HG03439 (cell line): ENCODE measurements at regions not wholly inside any gene's neighbourhood (a gene's known extent, or its start where the extent isn't known, plus 50 kb on each side); places are given as distances from the start of the nearest gene placed in this dataset.
"Not testable (repeated sequence)": the region's sequence is repeated elsewhere in the genome, so short reads cannot be mapped to it uniquely, and the experiment has no call there.

Source experiments
- ATAC-seq: cut with Tn5 transposase; IDR thresholded peaks from one replicate; pipeline ENCODE4 v1.9.1; 2021; ENCODE audit warnings: mild to moderate bottlenecking, moderate library complexity; ENCODE audit not compliant: unreplicated experiment

DNA sequence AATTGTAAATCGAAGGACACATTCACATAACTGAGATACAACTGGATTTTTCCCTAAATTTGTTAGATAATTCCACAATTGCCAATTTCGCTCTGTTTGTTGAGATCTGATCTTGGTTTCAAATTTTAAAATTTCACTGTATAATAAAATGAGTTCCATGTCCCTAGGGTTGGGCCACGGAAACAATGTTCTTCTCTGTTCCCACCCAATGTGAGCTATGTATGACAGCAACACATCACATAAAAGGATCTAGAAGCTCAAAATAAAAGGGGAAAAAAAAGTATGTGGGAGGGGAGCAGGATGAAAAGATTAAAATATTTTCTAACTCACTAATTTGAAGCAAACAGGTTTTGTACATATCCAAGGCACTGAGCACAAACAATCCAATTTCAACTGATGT, 287.8 kb upstream of the MKLN1 start:
- ATAC-seq: no peak

DNA sequence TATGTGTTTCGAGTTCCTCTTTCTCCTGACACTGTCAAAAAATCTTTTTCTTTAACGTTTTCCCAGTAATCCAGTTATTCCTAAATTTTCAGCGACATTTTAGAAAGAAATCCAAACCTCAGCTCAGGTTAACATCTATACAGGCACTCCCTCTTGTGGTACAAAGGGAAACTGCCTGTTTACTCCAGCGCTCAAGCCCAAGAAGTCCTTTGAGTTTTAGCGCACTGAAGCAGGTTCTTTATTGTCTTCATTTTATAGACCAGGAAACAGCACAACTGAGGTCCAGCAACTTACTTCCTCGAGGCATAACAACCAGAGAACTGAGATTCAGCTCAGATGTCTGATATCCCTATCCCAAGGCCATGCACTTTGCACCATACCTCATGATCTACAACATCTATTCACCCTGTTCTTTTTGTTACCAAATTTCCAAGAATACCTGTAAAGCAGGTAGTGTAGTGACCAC, 287.2 kb upstream of the MKLN1 start:
- peak; percentile 47 for ATAC-seq

DNA sequence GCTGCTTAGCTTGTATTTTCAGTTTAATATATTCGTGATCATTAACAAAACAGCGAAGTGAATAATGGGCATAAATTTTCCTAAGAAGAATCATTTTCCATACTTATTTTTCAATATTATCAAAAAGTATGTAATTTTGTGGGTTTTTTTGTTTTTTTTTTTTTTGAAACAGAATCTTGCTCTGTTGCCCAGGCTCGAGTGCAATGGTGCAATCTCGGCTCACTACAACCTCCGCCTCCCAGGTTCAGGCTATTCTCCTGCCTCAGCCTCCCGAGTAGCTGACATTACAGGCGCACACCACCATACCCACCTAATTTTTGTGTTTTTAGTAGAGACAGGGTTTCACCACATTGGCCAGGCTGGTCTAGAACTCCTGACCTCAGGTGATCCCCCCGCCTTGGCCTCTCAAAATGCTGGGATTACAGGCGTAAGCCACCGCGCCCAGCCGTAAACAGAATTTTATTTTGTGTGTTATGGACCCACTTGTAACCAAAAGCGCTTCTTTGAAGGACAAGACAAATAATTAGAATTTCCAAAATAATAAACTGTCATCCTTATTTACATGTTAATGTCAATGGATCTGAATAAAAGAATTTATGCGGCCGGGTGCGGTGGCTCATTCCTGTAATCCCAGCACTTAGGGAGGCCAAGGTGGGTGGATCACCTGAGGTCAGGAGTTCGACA, 286.5 kb upstream of the MKLN1 start:
- not testable (repeated sequence) for ATAC-seq

DNA sequence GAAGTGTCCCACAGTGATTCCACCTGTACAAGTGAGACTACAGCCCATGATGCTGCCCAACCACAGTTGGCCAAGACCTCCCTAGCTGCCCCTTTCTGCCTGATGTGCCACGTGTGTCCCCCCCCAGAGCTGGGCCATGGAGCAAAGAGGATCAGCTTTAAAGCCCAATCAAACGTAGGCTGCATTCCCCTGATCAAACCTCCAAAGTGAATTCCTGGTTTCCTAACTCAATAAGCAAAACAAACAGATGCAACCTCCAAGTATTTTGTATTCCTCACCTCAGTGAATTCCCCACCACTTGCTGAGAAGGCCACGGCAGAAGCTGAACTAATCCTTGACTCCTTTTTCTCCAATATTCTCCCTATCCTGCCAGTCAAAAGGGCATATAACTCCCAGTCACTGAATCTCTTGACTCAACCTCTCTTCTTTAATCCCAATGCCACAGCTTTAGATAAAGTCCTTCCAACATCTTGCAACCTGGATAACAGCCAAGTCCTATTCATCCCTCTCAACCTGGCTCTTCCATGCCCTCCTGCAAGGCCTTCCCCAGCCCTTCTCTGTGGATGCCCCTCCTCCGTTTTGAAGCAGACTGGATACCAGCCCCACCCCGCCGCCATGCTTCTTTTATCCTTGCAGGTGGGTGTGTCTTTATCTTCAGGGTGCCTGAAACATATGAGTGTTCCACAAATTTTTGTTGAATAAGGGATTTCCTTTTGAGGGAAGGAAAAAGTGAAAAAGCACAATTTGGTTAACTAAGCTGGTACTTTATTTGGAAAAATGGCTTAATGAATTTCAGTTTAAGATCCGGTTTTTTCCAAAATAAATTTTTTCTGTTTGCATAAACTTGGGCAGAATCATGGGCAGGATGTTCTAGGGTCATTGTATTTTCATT, 285.2 kb upstream of the MKLN1 start:
- no peak for ATAC-seq

DNA sequence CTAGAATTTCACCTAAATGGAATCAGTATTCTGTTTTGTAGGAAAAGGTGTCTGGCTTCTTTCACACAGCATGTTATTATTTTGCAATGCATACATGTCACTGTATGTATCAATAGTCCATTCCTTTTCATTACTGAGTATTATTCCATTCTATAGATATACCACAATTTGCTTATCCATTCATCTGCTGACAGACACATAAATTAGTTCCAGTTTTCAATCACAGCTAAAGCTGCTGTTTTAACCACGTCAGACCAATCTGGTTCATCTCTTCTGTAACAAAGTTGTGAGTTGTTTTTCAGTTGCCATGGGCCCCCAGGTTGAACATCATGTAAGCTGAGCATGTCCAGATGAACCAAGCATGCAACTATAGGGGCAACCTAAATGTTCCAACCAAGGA, 282.1 kb upstream of the MKLN1 start:
- no peak for ATAC-seq

DNA sequence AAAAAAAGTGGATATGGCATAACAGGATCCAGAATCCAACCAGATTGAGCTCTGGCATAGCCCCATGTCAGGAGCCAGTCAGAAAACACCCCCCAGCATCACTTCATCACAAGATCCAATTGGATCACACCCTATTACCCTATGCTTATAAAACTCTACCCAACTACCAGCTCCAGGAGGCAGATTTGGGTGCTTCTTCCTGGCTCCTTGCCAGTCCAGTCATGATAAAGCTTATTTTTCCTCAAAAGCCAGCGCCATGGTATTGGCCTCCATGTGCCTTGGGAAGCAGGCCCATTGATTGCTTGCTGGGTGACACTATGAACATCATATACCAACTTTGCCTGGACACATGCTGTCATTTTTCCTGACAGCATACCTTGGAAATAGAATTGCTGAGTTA, 281.4 kb upstream of the MKLN1 start:
- no peak for ATAC-seq

DNA sequence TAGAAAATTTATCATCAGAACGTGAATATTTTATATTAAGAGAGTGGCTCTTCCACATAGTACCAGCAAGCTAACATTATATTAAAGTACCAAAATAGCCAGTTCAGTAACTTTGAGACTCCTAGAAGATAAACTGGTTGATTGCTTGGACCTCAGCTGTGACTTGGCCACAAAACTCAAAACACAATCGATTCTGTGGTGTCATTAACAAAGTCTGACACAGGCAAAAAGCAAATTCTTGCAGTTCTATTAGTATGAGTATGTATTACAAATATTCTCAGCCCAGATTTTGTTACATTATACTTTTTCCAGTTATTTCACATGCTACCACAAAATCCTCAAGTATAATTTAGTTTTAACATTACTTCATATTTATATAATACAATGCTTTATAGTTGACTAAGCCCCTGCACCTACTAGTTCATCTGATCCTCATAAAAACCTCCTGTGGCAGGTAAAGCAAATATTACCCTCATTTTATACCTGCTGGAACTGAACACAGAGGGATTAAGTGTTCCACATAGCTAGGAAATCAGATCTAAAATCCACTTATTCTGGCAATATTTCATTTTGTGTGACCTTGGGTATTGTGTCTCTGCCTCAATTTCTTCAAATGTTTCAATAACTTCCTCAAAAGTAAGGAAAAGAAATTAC, 279.9 kb upstream of the MKLN1 start:
- ATAC-seq: no peak

DNA sequence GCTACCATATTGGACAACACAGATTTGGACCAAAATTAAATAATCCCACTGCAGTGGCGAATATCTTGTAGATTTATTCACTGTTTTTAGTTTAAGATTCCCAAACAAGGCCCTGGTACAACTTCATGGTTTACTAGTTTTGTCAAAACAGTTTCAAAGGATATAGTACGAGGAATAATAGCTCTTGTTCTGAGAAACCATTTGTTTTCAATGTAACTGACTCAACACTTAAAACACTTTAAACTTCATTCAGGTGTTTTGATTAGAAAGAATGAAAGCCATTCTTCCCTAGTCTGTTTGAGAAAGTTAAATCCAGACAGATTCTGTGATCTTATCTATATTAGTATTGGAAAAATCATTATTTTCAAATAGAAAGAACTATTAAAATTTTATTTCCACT, 276.4 kb upstream of the MKLN1 start:
- no peak for ATAC-seq

DNA sequence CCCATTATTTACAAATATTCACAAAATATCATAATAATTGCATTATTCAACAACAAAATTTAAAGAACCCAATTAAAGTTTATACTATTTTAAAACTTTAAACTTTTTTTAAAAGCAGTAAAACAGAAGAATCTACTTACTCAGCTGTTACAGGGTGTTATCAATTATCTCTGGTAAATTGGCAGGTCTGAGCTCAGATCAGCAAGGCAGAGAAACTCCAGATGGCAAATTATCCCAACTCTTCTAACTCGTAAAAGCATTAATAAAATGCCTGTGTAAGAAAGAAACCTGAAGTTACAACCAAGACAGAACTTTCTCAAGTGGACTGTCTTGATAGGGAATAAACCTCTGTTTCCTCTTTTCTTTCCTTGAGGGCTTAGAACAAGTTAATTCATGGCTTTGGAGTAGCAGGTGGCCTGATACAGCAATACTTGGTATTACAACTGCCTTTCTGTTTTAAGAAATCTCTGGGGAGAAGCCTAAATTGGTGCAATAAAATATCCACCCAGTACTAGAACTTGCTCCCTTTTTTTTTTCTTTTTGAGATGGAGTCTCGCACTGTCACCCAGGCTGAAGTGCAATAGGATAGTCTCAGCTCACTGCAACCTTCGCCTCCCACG, 275.3 kb upstream of the MKLN1 start:
- ATAC-seq: no peak

DNA sequence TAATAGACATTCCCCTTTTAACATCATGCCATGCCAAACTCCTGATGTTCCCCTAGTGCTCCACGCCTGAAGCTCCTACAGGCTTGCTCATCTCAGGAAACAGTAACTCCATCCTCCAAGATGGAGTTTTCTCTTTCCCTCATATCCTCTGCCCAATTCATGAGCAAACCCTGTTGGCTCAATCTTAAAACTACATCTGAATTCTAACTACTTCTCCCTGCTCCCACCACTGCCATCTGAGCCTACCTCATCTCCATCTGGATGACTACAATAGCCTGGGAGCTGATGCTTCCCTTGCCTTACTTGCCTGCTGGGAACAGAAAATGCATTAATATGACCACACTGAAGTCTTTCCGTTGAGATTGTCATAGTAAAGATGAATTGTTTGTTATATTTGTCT, 271.7 kb upstream of the MKLN1 start:
- no peak for ATAC-seq

DNA sequence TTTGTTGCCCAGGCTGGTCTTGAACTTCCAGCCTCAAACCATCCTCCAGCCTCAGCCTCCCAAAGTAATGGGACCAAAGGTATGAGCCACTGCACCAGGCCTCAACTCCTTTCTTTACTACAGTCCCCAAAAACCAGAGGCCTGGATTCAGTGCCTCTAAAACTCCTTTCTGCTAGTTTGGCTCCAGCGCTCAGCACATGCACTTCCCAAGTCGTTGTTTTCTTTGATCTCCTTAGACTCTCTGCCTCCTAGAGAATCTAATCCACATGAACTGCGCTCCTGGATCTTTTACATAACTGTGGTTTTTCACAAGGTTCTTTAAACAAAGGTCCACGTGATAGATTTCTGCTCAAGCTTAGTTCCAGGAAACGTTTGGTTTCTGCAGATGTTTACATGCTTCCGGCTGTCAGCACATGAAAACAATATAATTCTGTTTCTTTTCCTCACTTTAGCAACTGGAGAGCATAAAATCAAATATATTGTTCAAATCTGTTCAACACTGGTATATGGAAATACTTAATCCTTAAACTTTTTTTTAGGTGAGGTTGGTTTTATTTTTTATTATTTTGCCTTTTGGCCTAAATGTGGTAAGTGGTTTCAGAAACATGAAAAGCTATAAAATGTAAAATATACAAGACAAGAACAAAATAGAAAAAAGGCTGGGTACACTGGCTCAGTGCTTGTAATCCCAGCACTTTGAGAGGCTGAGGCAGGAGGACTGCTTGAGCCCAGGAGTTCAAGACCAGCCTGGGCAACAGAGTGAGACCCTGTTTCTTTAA, 270.5 kb upstream of the MKLN1 start:
- no peak for ATAC-seq

DNA sequence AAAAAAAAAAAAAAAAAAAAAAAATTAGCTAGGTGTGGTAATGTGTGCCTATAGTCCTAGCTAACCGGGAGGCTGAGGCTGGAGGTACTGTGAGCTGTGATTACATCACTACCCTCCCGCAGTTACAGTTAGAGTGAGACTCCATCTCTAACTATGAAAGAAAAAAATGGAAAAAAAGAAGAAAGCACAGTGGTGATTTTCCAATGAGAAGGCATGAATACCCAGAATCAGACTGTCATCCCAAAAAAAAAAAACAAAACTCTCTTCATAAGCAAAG, 269.9 kb upstream of the MKLN1 start:
- ATAC-seq: no peak

DNA sequence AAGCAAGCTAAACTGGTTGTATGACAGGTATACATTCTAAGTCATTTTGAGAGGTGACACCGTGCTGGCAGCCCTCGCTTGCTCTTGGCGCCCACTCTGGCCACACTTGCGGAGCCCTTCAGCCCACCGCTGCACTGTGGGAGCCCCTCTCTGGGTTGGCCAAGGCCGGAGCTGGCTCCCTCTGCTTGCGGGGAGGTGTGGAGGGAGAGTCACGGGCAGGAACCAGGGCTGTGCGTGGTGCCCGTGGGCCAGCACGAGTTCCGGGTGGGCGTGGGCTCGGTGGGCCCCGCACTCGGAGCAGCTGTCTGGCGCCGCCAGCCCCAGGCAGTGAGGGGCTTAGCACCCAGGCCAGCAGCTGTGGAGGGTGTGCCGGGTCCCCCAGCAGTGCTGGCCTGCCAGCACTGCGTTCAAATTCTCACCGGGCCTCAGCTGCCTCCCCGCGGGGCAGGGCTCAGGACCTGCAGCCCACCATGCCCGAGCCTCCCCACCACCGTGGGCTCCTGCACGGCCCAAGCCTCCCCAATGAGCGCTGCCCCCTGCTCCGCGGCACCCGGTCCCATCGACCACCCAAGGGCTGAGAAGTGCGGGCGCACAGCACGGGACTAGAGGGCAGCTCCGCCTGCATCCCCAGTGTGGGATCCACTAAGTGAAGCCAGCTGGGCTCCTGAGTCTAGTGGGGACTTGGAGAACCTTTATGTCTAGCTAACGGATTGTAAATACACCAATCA, 269.0 kb upstream of the MKLN1 start:
- not testable (repeated sequence) for ATAC-seq

DNA sequence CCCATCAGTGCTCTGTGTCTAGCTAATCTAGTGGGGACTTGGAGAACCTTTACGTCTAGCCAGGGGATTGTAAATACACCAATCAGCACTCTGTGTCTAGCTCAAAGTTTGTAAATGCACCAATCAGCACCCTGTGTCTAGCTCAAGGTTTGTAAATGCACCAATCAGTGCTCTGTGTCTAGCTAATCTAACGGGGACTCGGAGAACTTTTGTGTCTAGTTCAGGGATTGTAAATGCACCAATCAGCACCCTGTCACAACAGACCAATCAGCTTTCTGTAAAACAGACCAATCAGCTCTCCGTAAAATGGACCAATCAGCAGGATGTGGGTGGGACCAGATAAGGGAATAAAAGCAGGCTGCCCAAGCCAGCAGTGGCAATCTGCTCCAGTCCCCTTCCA, 268.3 kb upstream of the MKLN1 start:
- not testable (repeated sequence) for ATAC-seq

DNA sequence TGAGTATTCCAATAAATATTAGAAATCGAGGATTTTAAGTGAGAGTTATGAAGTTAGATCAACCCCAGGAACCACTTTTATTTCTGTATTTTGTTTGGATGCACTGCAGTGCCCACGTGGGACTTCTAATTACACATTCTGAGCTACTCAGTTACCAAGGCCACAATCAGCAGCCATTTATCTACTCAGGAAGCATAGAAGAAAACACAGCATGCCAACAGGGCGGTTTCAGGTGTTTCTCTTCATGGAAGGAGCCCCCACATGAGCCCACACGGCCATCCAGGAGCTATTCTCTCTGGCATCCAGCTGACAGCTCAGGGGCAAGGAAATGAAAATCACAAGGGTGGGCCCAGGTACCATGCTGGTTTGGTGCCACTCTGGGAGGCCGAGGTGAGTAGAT, 266.5 kb upstream of the MKLN1 start:
- ATAC-seq: no peak

DNA sequence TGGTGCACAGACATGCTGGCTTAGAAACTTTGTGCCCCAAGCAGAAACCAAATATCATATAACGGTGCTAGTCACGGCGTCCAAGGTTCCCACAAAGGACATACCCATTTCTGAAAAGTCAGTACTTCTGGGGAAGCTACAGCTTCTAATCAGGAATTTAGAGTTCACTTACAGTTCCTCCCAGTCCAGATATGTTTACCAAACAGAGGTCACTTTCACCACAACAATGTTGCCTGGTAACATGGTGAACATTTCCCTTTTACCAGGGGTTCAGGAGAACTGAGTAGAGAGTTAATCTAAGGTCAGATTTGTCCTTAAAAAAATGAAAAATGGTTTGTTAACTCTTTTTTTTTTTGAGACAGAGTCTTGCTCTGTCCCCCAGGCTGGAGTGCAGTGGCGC, 265.9 kb upstream of the MKLN1 start:
- ATAC-seq: no peak

DNA sequence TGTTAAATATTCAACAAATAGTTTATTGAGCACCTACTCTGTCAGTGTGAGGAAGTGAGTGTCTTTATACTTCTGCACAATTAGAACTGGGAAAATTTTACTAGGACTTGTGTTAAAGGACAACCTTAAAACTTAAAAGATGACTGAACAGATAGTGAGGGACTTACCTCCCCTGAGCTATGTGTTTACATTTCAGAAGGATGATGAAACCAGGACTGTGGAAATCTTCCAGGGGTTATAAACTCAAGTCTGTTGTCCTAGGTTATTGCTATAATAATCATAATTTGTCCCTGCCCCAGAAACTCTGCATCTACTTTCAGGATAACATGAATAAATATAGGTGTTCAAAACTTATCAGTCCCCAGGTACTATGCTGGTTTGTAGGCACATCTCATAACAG, 261.0 kb upstream of the MKLN1 start:
- ATAC-seq: no peak

DNA sequence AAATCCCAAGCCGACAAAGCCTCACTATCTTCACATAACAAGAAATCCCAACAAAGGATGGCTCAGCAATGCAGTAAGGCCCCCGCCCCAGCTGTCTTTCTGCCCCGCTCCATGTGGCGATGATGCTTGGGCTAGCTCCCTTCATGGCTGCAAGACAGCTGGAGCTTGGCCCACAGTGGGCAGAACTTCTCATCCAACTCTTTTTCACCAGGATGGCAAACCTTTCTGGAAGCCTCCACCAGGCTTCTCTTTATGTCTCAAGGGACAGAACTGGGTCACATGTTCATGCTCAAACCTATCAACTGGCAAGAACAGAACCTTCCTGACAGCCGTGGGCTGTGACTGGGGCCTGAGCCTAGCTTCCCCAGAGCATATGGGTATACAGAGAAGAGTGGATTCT, 260.5 kb upstream of the MKLN1 start:
- no peak for ATAC-seq

DNA sequence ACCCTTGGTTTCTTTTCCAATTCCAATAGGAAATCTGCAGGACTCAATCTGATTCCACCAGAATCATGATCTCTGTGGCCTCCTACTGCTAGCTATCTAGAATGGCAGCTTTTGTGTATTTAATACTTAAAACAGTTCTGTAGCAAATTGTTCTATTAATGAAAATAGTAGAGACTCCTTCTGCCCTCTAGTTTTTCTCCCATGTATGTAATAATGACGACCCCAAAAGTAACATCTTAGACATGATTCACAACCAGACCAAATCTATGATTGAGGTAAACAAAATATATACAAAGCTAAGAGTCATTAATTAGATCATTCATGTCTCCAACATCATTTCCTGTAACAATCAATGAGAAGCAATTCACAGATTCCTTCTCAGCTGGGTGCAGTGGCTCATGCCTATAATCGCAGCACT, 259.1 kb upstream of the MKLN1 start:
- no peak for ATAC-seq
